Keratinocyte (primary cell): ENCODE measurements at regions not wholly inside any gene's neighbourhood (a gene's known extent, or its start where the extent isn't known, plus 50 kb on each side); places are given as distances from the start of the nearest gene placed in this dataset.

ENCODE experiments used
- DNase-seq: peaks from one replicate; pipeline ENCODE4 v3.0.0-alpha.2; 2011; ENCODE audit warnings: low read depth, missing footprints, low spot score
- FAIRE-seq: peaks from 2 replicates; lab custom pipeline; 2011; peaks lifted over from hg19 to GRCh38; lab: Jason Lieb, UNC
- H2AFZ ChIP-seq: 2 replicates; pipeline ENCODE4 v1.6.0; 2012; ENCODE audit warnings: low read length, control low read depth, inconsistent platforms; ENCODE audit not compliant: control insufficient read depth
- H3K27ac ChIP-seq: 2 replicates; pipeline ENCODE4 v1.5.1; 2011; ENCODE audit warnings: low read length; ENCODE audit not compliant: control insufficient read depth, insufficient read depth
- H3K27me3 ChIP-seq: 3 replicates; pipeline ENCODE4 v1.6.0; 2011; ENCODE audit warnings: low read length; ENCODE audit not compliant: control insufficient read depth, insufficient read depth; ENCODE audit errors: extremely low read depth
- H3K36me3 ChIP-seq, 2 experiments: 2 replicates in 1 of 2; 3 replicates in 1 of 2; pipeline ENCODE4 v1.5.1; 2011; ENCODE audit warnings: low read length in 2 of 2, mild to moderate bottlenecking in 1 of 2; ENCODE audit not compliant: control insufficient read depth in 2 of 2, insufficient read depth in 2 of 2; ENCODE audit errors: extremely low read depth in 1 of 2
- H3K4me1 ChIP-seq: 3 replicates; pipeline ENCODE4 v1.5.1; 2011; ENCODE audit warnings: low read length; ENCODE audit not compliant: control insufficient read depth, insufficient read depth; ENCODE audit errors: extremely low read depth
- H3K4me2 ChIP-seq: 3 replicates; pipeline ENCODE4 v1.6.0; 2011; ENCODE audit warnings: low read depth, low read length; ENCODE audit not compliant: control insufficient read depth, insufficient read depth; ENCODE audit errors: extremely low read depth
- H3K4me3 ChIP-seq, 3 experiments: fragments of 200-600 bp in 1 of 3; sonication (generic) in 1 of 3; 2 replicates in 2 of 3; 3 replicates in 1 of 3; pipeline ENCODE4 v1.5.1; 2011 to 2016; ENCODE audit warnings: low read length in 3 of 3, mild to moderate bottlenecking in 3 of 3, control low read depth in 2 of 3, inconsistent platforms in 1 of 3, low read depth in 1 of 3, mixed read lengths in 1 of 3, mixed run types in 1 of 3, moderate library complexity in 1 of 3; ENCODE audit not compliant: control insufficient read depth in 2 of 3, insufficient read depth in 2 of 3; ENCODE audit errors: extremely low read depth in 1 of 3
- H3K79me2 ChIP-seq: 2 replicates; pipeline ENCODE4 v1.6.0; 2012; ENCODE audit warnings: low read length; ENCODE audit not compliant: control insufficient read depth, insufficient read depth
- H3K9ac ChIP-seq: 3 replicates; pipeline ENCODE4 v1.6.0; 2011; ENCODE audit warnings: low read length; ENCODE audit not compliant: control insufficient read depth, insufficient read depth; ENCODE audit errors: extremely low read depth
- H3K9me1 ChIP-seq: 3 replicates; pipeline ENCODE4 v1.6.0; 2011; ENCODE audit warnings: low read length; ENCODE audit not compliant: control insufficient read depth, insufficient read depth; ENCODE audit errors: extremely low read depth
- H3K9me3 ChIP-seq: 2 replicates; pipeline ENCODE4 v1.5.1; 2012; ENCODE audit warnings: low read depth, low read length; ENCODE audit not compliant: control insufficient read depth
- H4K20me1 ChIP-seq: 3 replicates; pipeline ENCODE4 v1.6.0; 2011; ENCODE audit warnings: low read length; ENCODE audit not compliant: control insufficient read depth, insufficient read depth; ENCODE audit errors: extremely low read depth
- CTCF ChIP-seq, 3 experiments: IDR thresholded peaks in 1 of 3; conservative IDR thresholded peaks in 1 of 3; optimal IDR thresholded peaks in 1 of 3; 2 replicates in 2 of 3; 3 replicates in 1 of 3; pipeline versions ENCODE3 to v1.5.1; 2011; ENCODE audit warnings: low read length in 3 of 3, mild to moderate bottlenecking in 3 of 3, moderate library complexity in 2 of 3, control low read depth in 1 of 3, inconsistent platforms in 1 of 3; ENCODE audit not compliant: insufficient read depth in 2 of 3; ENCODE audit errors: extremely low read depth in 1 of 3
- EZH2 ChIP-seq: IDR thresholded peaks from one replicate; pipeline ENCODE4 v1.6.1; 2012; ENCODE audit warnings: inconsistent platforms, mild to moderate bottlenecking, low read length, moderate library complexity
- dilution Hi-C: fragments of 300-500 bp; cut with MboI; formaldehyde crosslinking; loops from one replicate; pipeline ENCODE4 v1.7.0; 2020; ENCODE audit warnings: low sequenced_read_pairs; ENCODE audit not compliant: extremely low pct_ligation_motif_present

GRCh38 chr9:95588724-95589588 is 72.2 kb upstream of the PTCH1 start:
- Histone ChIP-seq H3K36me3 (no peaks in the 10 kb centered on the region), H3K4me1 (no peaks in the 10 kb centered on the region), H3K4me3 (no peak overlapping the region), H3K9me3 (no peaks in the 10 kb centered on the region), H3K9ac (no peak overlapping the region), H2AFZ (no peak overlapping the region), H3K27ac (no peak overlapping the region), H3K9me1 (no peaks in the 10 kb centered on the region), H3K79me2 (no peaks in the 10 kb centered on the region), H3K4me2 (no peak overlapping the region), H4K20me1 (no peaks in the 10 kb centered on the region), H3K27me3 (peaks cover 4% of the 10 kb centered on the region)
- DNase-seq (no peak), FAIRE-seq (no peak)
- dilution Hi-C loops, result no loop called here
- TF ChIP-seq CTCF (optimal IDR thresholded peaks at IDR 0.05 in 1 of 3, IDR thresholded peaks at IDR 0.05 in 1 of 3, conservative IDR thresholded peaks at IDR 0.05 in 1 of 3; ENCODE audit: extremely low read depth in 1 of 3, insufficient read depth in 2 of 3, low read length in 3 of 3), result no peak
- no peak for TF ChIP-seq EZH2

DNA sequence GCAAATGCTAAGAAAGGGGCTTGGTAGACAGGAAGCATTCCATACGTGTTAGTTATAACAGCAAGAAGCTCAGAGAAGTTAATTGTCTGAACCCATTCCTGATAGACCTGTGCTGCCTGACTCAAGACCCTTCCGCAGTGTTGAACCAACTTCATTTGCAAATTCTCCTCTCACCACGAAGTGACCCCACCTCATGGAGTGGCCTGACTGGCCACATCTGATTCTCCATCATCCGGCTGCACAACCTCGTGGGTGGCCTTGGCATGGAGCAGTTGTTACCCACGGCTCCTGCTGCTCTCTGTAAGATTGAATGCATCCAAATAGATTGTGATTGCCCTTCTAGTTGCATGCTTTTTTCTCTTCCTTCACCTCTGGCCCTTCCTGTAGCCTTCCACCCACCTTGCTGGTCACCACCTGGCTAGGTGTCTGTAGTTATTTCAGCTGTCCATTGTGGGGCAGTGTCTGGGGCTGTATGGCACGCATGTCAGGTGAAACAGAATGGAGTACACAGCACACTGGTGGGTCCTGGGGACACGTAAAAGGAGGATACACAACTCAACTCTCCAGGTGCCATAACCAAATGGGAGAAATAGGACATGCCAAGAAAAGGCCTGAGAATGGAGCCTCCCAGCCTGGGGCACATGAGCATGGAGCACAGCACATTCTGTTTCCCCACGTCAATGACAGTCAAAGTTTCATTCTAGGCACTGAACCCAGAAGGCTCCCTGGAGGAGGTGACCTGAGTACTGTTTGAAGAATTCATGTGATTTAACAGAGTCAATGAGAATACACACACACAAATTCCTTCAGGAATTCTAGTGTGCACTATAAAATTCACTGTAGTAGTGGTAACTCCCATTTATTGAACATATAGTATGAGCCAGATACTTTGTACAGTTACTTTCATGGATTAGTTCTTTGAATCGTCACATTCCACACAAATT is 70.5 kb upstream of the PTCH1 start:
- H3K9ac ChIP-seq, result no peak overlapping the region
- H3K9me3 ChIP-seq, result no peaks in the 10 kb centered on the region
- no peak overlapping the region for H3K4me3 ChIP-seq
- no peak for TF ChIP-seq EZH2
- TF ChIP-seq CTCF (optimal IDR thresholded peaks at IDR 0.05 in 1 of 3, IDR thresholded peaks at IDR 0.05 in 1 of 3, conservative IDR thresholded peaks at IDR 0.05 in 1 of 3; ENCODE audit: extremely low read depth in 1 of 3, insufficient read depth in 2 of 3, low read length in 3 of 3), result no peak
- no peak for FAIRE-seq
- dilution Hi-C loops, result no loop called here
- no peaks in the 10 kb centered on the region for H3K9me1 ChIP-seq
- no peaks in the 10 kb centered on the region for H3K36me3 ChIP-seq
- H4K20me1 ChIP-seq, result no peaks in the 10 kb centered on the region
- no peak overlapping the region for H3K4me2 ChIP-seq
- H3K79me2 ChIP-seq, result no peaks in the 10 kb centered on the region
- no peak overlapping the region for H3K27ac ChIP-seq
- peaks cover 4% of the 10 kb centered on the region for H3K27me3 ChIP-seq
- no peak for DNase-seq
- no peak overlapping the region for H2AFZ ChIP-seq
- no peaks in the 10 kb centered on the region for H3K4me1 ChIP-seq
